K562 (cell line): ENCODE measurements at regions not wholly inside any gene's neighbourhood (a gene's known extent, or its start where the extent isn't known, plus 50 kb on each side); places are given as distances from the start of the nearest gene placed in this dataset.

Experiments used
- BHLHE40 ChIP-seq: IDR thresholded peaks from 2 replicates; pipeline ENCODE4 v1.6.1; 2011; ENCODE audit warnings: low read length, improper control_type of control experiment
- CBFB ChIP-seq: sonication (generic); formaldehyde crosslinking; IDR thresholded peaks from 2 replicates; pipeline ENCODE4 v1.4.0; 2020; ENCODE audit warnings: mild to moderate bottlenecking, missing genetic modification reagents
- CBX8 ChIP-seq: fragments of 200-600 bp; sonication (generic); IDR thresholded peaks from 2 replicates; pipeline ENCODE4 v1.6.1; 2012; ENCODE audit warnings: borderline replicate concordance, mixed run types, low read depth, mild to moderate bottlenecking, moderate library complexity, mixed read lengths, low read length, control low read depth, inconsistent platforms; ENCODE audit not compliant: poor library complexity, severe bottlenecking; ENCODE audit errors: extremely low read depth
- ETV1 ChIP-seq: fragments of 450-650 bp; conservative IDR thresholded peaks from 2 replicates; pipeline ENCODE4 v1.6.1; 2016; ENCODE audit warnings: missing genetic modification characterization, control low read depth, low read depth, missing compliant biosample characterization
- EZH2 ChIP-seq: IDR thresholded peaks from 2 replicates; pipeline ENCODE4 v1.6.1; 2012; ENCODE audit warnings: low read depth, mild to moderate bottlenecking, inconsistent platforms, low read length, borderline replicate concordance
- MCM3 ChIP-seq: fragments of 450-650 bp; IDR thresholded peaks from 2 replicates; pipeline ENCODE4 v1.6.1; 2016
- POLR2A ChIP-seq: fragments of 450-650 bp; conservative IDR thresholded peaks from 2 replicates; pipeline ENCODE4 v1.6.1; 2016
- POLR2AphosphoS2 ChIP-seq: IDR thresholded peaks from 2 replicates; pipeline ENCODE4 v1.6.1; 2012; ENCODE audit warnings: low read length, improper control_type of control experiment
- POLR2AphosphoS5 ChIP-seq: IDR thresholded peaks from 2 replicates; pipeline ENCODE4 v1.6.1; 2011; ENCODE audit warnings: mild to moderate bottlenecking, low read depth, low read length, moderate library complexity; ENCODE audit not compliant: control insufficient read depth, insufficient read depth
- SETDB1 ChIP-seq: IDR thresholded peaks from one replicate; pipeline ENCODE4 v1.6.1; 2012; ENCODE audit warnings: low read length, control low read depth, inconsistent platforms
- XRCC5 ChIP-seq: fragments of 200-400 bp; formaldehyde crosslinking; IDR thresholded peaks from 2 replicates; pipeline ENCODE4 v1.6.1; 2017; ENCODE audit warnings: low read depth, mild to moderate bottlenecking, low read length
- ZFX ChIP-seq: sonication (generic); formaldehyde crosslinking; IDR thresholded peaks from 2 replicates; pipeline ENCODE4 v1.8.0; 2022; ENCODE audit warnings: mild to moderate bottlenecking, missing genetic modification reagents, moderate library complexity
- ZNF274 ChIP-seq: IDR thresholded peaks from 2 replicates; pipeline ENCODE4 v1.6.1; 2011; ENCODE audit warnings: low read depth, mild to moderate bottlenecking, low read length, moderate library complexity, borderline replicate concordance
- TF ChIP-seq, protein P1 (sequence below): conservative IDR thresholded peaks from 2 replicates; pipeline ENCODE4 v1.6.1; 2011; ENCODE audit warnings: low read depth, mild to moderate bottlenecking, low read length; ENCODE audit not compliant: control insufficient read depth

DNA sequence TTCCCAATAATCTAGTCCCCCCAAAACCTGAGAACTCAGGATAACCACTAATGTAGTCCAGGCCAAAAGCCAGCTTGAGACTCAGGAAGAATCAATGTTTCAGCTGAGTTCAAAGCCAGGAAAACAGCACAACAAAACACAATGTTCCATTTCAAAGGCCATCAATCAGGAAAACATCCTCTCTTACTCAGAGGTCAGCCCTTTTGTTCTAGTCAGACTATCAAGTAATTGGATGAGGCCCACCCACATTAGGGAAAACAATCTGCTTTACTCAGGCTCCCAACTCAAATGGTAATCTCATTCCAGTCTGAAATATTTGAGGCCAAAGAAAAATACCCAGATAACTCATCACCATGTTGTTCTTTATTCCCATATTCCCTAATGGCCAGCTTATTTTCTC, 152.2 kb downstream of the SDHAF3 start:
- no peak for TF ChIP-seq EZH2
- TF ChIP-seq POLR2AphosphoS2: no peak
- no peak for TF ChIP-seq SETDB1
- no peak for TF ChIP-seq CBX8
- no peak for TF ChIP-seq ETV1 (tag)
- TF ChIP-seq MCM3: no peak
- TF ChIP-seq ZNF274: no peak
- no peak for TF ChIP-seq XRCC5
- TF ChIP-seq BHLHE40: no peak
- no peak for TF ChIP-seq POLR2AphosphoS5
- TF ChIP-seq POLR2A: no peak
- TF ChIP-seq ZFX (CRISPR knock-in tag): no peak
- TF ChIP-seq CBFB (CRISPR knock-in tag): no peak
- TF ChIP-seq, protein P1, sequence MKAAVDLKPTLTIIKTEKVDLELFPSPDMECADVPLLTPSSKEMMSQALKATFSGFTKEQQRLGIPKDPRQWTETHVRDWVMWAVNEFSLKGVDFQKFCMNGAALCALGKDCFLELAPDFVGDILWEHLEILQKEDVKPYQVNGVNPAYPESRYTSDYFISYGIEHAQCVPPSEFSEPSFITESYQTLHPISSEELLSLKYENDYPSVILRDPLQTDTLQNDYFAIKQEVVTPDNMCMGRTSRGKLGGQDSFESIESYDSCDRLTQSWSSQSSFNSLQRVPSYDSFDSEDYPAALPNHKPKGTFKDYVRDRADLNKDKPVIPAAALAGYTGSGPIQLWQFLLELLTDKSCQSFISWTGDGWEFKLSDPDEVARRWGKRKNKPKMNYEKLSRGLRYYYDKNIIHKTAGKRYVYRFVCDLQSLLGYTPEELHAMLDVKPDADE: no peak
